Mesendoderm (in vitro differentiated cells): ENCODE measurements at regions not wholly inside any gene's neighbourhood (a gene's known extent, or its start where the extent isn't known, plus 50 kb on each side); places are given as distances from the start of the nearest gene placed in this dataset.

Experiments used
- DNase-seq: peaks from one replicate; pipeline ENCODE4 v3.0.0; 2013
- H2AK5ac ChIP-seq: 2 replicates; pipeline ENCODE4 v1.6.1; 2013; ENCODE audit warnings: low read length, inconsistent platforms
- H2BK120ac ChIP-seq: 2 replicates; pipeline ENCODE4 v1.6.1; 2013; ENCODE audit warnings: low read depth, mild to moderate bottlenecking, low read length, moderate library complexity, mixed read lengths
- H2BK15ac ChIP-seq: replicated peaks from 2 replicates; pipeline ENCODE4 v1.6.1; 2013; ENCODE audit warnings: low read depth, mild to moderate bottlenecking, moderate library complexity
- H2BK5ac ChIP-seq: 2 replicates; pipeline ENCODE4 v1.6.1; 2013; ENCODE audit warnings: low read length, inconsistent platforms
- H3K18ac ChIP-seq: 2 replicates; pipeline ENCODE4 v1.6.1; 2013; ENCODE audit warnings: mild to moderate bottlenecking, low read length, mixed read lengths
- H3K23ac ChIP-seq: one replicate; pipeline ENCODE4 v1.6.1; 2013; ENCODE audit warnings: low read length
- H3K27ac ChIP-seq: 2 replicates; pipeline ENCODE4 v1.5.1; 2013; ENCODE audit warnings: low read depth, mild to moderate bottlenecking, inconsistent platforms, low read length, moderate library complexity
- H3K27me3 ChIP-seq: 2 replicates; pipeline ENCODE4 v1.6.1; 2013; ENCODE audit warnings: low read length, control low read depth, mild to moderate bottlenecking, inconsistent platforms; ENCODE audit not compliant: insufficient read depth, poor library complexity
- H3K36me3 ChIP-seq: 2 replicates; pipeline ENCODE4 v1.6.1; 2013; ENCODE audit warnings: low read length, inconsistent platforms; ENCODE audit not compliant: control insufficient read depth, insufficient read depth
- H3K4ac ChIP-seq: one replicate; pipeline ENCODE4 v1.6.1; 2013; ENCODE audit warnings: low read depth, mild to moderate bottlenecking, low read length, moderate library complexity
- H3K4me1 ChIP-seq: 2 replicates; pipeline ENCODE4 v1.6.1; 2013; ENCODE audit warnings: low read depth, low read length, inconsistent platforms; ENCODE audit not compliant: control insufficient read depth
- H3K4me2 ChIP-seq: 2 replicates; pipeline ENCODE4 v1.6.1; 2013; ENCODE audit warnings: low read length
- H3K4me3 ChIP-seq: 2 replicates; pipeline ENCODE4 v1.5.1; 2013; ENCODE audit warnings: mild to moderate bottlenecking, low read length
- H3K56ac ChIP-seq: one replicate; pipeline ENCODE4 v1.6.1; 2013; ENCODE audit warnings: low read length
- H3K79me1 ChIP-seq: 2 replicates; pipeline ENCODE4 v1.6.1; 2013; ENCODE audit warnings: low read length, inconsistent platforms
- H3K79me2 ChIP-seq: 2 replicates; pipeline ENCODE4 v1.6.1; 2013; ENCODE audit warnings: mild to moderate bottlenecking, low read length; ENCODE audit not compliant: control insufficient read depth, insufficient read depth
- H3K9ac ChIP-seq: 2 replicates; pipeline ENCODE4 v1.6.1; 2013; ENCODE audit warnings: low read length, inconsistent platforms
- H4K5ac ChIP-seq: one replicate; pipeline ENCODE4 v1.6.1; 2013; ENCODE audit warnings: low read length
- H4K8ac ChIP-seq: one replicate; pipeline ENCODE4 v1.6.1; 2013; ENCODE audit warnings: low read depth, mild to moderate bottlenecking, control low read depth, low read length, moderate library complexity
- WGBS: extraction: QIAGEN DNeasy Blood & Tissue Kit; methylation state at CpG from one replicate; pipeline ENCODE4 v1.1.7; 2013; ENCODE audit warnings: low lambda C conversion rate, missing lambda C conversion rate; ENCODE audit not compliant: insufficient coverage; ENCODE audit errors: extremely low coverage; 5-methylcytosine and 5-hydroxymethylcytosine counted together

DNA sequence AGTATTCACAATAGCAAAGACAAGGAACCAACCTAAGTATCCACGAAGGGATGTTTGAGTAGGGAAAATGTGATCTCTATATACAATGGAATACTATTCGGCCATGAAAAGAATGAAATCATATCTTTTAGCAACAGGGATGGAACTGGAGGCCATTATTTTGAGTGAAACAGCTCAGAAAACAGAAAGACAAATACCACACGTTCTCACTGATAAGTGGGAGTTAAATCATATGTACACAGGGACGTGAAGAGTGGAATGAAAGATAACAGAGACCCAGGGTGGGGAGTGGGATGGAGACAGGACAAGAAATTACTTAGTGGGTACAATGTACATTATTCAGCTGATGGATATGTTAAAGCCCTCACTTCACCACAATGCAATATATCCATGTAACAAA is 1012.7 kb downstream of the TBC1D22A start:
- DNase-seq, result no peak
- Histone ChIP-seq H3K56ac (no peak overlapping the region), H3K27ac (no peak overlapping the region), H3K4me1 (peaks cover 5% of the 10 kb centered on the region), H3K36me3 (no peaks in the 10 kb centered on the region), H3K23ac (no peak overlapping the region), H3K18ac (no peak overlapping the region), H4K8ac (no peak overlapping the region), H2BK15ac (no peak overlapping the region), H2BK5ac (no peak overlapping the region), H3K79me1 (no peaks in the 10 kb centered on the region), H3K4me3 (no peak overlapping the region), H3K9ac (no peak overlapping the region), H2AK5ac (no peak overlapping the region), H3K4me2 (no peak overlapping the region), H3K27me3 (no peaks in the 10 kb centered on the region), H3K79me2 (no peaks in the 10 kb centered on the region), H4K5ac (no peak overlapping the region), H2BK120ac (no peak overlapping the region), H3K4ac (no peak overlapping the region)
- no CpG with 5 or more reads among the region's 4 CpGs for WGBS

DNA sequence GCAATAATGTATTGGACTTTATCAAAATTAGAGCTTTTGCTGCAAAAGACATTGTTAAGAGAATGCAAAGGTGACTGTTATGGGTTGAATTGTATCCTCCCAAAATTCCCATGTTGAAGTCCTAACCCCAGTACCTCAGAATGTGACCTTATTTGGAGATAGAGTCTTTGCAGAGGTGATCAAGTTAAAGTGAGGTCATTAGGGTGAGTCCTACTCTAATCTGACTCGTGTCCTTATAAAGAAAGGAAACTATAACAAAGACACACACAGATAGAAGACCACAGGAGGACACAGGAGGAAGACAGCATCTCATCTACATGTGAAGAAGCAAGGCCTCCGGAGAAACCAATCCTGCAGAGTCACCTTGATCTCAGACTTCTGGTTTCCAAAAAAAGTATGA is 1011.2 kb downstream of the TBC1D22A start:
- Histone ChIP-seq H3K36me3 (no peaks in the 10 kb centered on the region), H3K4me1 (no peaks in the 10 kb centered on the region), H3K27me3 (no peaks in the 10 kb centered on the region), H3K79me1 (no peaks in the 10 kb centered on the region), H3K23ac (no peak overlapping the region), H3K9ac (no peak overlapping the region), H2BK5ac (no peak overlapping the region), H2AK5ac (no peak overlapping the region), H3K4ac (no peak overlapping the region), H4K8ac (no peak overlapping the region), H4K5ac (no peak overlapping the region), H3K18ac (no peak overlapping the region), H2BK120ac (no peak overlapping the region), H3K4me3 (no peak overlapping the region), H3K4me2 (no peak overlapping the region), H3K27ac (no peak overlapping the region), H3K79me2 (no peaks in the 10 kb centered on the region), H2BK15ac (no peak overlapping the region), H3K56ac (no peak overlapping the region)
- DNase-seq, result peak; percentile 11
- no CpG with 5 or more reads among the region's 2 CpGs for WGBS

DNA sequence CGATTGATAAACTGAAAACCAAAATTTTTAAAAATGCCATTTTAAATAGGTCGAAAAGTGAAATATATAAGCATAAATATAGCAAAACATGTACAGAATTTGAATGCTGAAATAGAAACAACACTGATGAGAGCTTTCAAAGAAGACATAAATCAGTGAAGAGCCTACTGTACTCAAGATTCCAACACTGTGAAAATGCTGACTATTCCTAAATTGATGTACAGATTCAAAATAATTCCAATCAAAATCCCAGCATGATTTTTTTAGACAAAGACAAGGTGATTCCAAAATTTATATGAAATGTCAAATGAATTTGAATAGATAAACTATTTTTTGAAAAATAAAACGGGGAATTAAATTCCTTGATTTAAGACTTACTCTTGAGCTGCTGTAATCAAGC is 1010.4 kb downstream of the TBC1D22A start:
- H3K27ac ChIP-seq, result no peak overlapping the region
- H3K36me3 ChIP-seq, result no peaks in the 10 kb centered on the region
- no peaks in the 10 kb centered on the region for H3K79me2 ChIP-seq
- H4K5ac ChIP-seq, result no peak overlapping the region
- no CpG with 5 or more reads among the region's 3 CpGs for WGBS
- no peak for DNase-seq
- no peak overlapping the region for H3K9ac ChIP-seq
- H3K4me3 ChIP-seq, result no peak overlapping the region
- no peak overlapping the region for H4K8ac ChIP-seq
- H3K4me1 ChIP-seq, result no peaks in the 10 kb centered on the region
- H2AK5ac ChIP-seq, result no peak overlapping the region
- H3K4me2 ChIP-seq, result no peak overlapping the region
- H3K18ac ChIP-seq, result no peak overlapping the region
- no peaks in the 10 kb centered on the region for H3K79me1 ChIP-seq
- no peak overlapping the region for H3K56ac ChIP-seq
- no peak overlapping the region for H3K4ac ChIP-seq
- H2BK15ac ChIP-seq, result no peak overlapping the region
- no peak overlapping the region for H2BK5ac ChIP-seq
- no peaks in the 10 kb centered on the region for H3K27me3 ChIP-seq
- no peak overlapping the region for H3K23ac ChIP-seq
- no peak overlapping the region for H2BK120ac ChIP-seq

DNA sequence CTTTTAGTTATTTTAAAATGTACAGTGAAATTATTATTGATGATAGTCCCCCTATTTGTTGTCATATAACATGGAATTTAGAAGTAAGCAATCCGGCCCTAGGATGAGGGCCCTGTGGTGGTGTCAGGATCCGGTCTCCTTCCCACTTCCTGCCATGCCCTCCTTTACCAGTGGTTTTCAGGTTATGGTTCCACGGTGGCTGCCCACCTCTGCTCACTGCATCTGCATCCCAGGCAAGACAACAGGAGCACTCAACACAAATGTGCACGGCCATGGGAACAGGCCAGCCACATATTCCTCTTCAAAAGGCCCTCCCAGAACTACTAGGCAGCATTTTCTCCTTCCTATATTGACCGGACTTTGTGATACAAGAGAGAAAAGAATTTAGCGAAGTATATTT is 1007.2 kb downstream of the TBC1D22A start:
- H3K4ac ChIP-seq, result no peak overlapping the region
- WGBS, result no CpG with 5 or more reads among the region's 6 CpGs
- H2AK5ac ChIP-seq, result no peak overlapping the region
- no peak overlapping the region for H2BK5ac ChIP-seq
- no peak overlapping the region for H3K23ac ChIP-seq
- H3K56ac ChIP-seq, result peak overlapping the region; percentile 3
- no peak overlapping the region for H3K4me3 ChIP-seq
- H3K79me1 ChIP-seq, result no peaks in the 10 kb centered on the region
- no peak overlapping the region for H2BK15ac ChIP-seq
- H3K27ac ChIP-seq, result no peak overlapping the region
- no peak overlapping the region for H2BK120ac ChIP-seq
- DNase-seq, result no peak
- no peak overlapping the region for H4K5ac ChIP-seq
- H4K8ac ChIP-seq, result no peak overlapping the region
- H3K4me1 ChIP-seq, result no peaks in the 10 kb centered on the region
- H3K79me2 ChIP-seq, result no peaks in the 10 kb centered on the region
- no peak overlapping the region for H3K4me2 ChIP-seq
- H3K36me3 ChIP-seq, result no peaks in the 10 kb centered on the region
- H3K18ac ChIP-seq, result no peak overlapping the region
- no peak overlapping the region for H3K9ac ChIP-seq
- no peaks in the 10 kb centered on the region for H3K27me3 ChIP-seq

DNA sequence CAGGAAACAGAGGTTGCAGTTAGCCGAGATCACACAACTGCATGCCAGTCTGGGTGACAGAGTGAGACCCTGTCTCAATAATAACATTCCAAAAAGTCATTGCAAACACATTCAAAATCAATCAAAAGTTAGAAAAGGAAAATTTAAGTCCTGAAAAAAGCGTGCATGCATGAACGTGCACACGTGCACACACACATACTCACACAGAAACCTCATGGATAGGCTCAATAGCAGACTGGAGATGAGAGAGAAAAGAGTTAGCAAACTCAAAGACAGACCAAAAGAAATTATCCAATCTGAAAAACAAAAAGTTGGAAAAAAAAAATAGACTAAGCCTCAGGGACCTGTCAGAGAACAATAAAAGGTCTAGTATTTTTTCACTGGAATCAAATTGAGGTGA is 1005.6 kb downstream of the TBC1D22A start:
- H3K4me3 ChIP-seq, result no peak overlapping the region
- WGBS, result no CpG with 5 or more reads among the region's 4 CpGs

DNA sequence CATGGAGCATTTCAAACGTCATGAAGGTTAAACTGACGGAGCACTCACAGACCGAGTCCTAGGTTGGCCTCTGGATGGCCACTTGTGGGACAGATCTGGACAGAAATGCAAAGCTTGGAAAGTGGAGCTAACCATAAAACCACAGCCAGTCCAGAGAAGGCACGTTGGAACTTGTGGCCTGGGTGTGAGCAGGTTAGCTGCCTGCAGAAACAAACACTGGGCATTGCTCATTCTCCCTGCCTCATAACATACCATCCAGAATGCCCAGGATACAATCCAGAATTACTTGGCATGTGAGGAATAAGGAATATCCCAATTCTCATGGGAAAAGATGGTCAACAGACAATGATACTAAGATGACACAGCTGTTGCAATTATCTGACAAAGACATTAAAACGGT is 1005.0 kb downstream of the TBC1D22A start:
- no peak for DNase-seq
- H3K79me1 ChIP-seq, result no peaks in the 10 kb centered on the region
- H3K18ac ChIP-seq, result no peak overlapping the region
- no peak overlapping the region for H2BK5ac ChIP-seq
- no peak overlapping the region for H4K5ac ChIP-seq
- WGBS, result no CpG with 5 or more reads among the region's 5 CpGs
- H3K4me2 ChIP-seq, result no peak overlapping the region
- H2BK15ac ChIP-seq, result no peak overlapping the region
- no peak overlapping the region for H4K8ac ChIP-seq
- no peaks in the 10 kb centered on the region for H3K4me1 ChIP-seq
- H3K4ac ChIP-seq, result no peak overlapping the region
- H3K79me2 ChIP-seq, result no peaks in the 10 kb centered on the region
- peak overlapping the region; percentile 27 for H2AK5ac ChIP-seq
- H3K4me3 ChIP-seq, result no peak overlapping the region
- no peak overlapping the region for H3K56ac ChIP-seq
- H3K9ac ChIP-seq, result no peak overlapping the region
- H3K23ac ChIP-seq, result no peak overlapping the region
- H3K36me3 ChIP-seq, result no peaks in the 10 kb centered on the region
- no peak overlapping the region for H3K27ac ChIP-seq
- no peaks in the 10 kb centered on the region for H3K27me3 ChIP-seq
- H2BK120ac ChIP-seq, result no peak overlapping the region

More for the DNA sequence above, 1005.6 kb downstream of the TBC1D22A start:
- no peak overlapping the region for H4K8ac ChIP-seq
- H3K18ac ChIP-seq, result no peak overlapping the region
- H2BK15ac ChIP-seq, result no peak overlapping the region
- no peak overlapping the region for H3K9ac ChIP-seq
- no peaks in the 10 kb centered on the region for H3K36me3 ChIP-seq
- H3K27me3 ChIP-seq, result no peaks in the 10 kb centered on the region
- no peaks in the 10 kb centered on the region for H3K79me2 ChIP-seq
- H2BK120ac ChIP-seq, result no peak overlapping the region
- no peak overlapping the region for H2AK5ac ChIP-seq
- H3K79me1 ChIP-seq, result no peaks in the 10 kb centered on the region
- no peak overlapping the region for H3K56ac ChIP-seq
- DNase-seq, result no peak
- H3K4me1 ChIP-seq, result no peaks in the 10 kb centered on the region
- no peak overlapping the region for H3K4me2 ChIP-seq
- no peak overlapping the region for H3K27ac ChIP-seq
- H2BK5ac ChIP-seq, result no peak overlapping the region
- H3K23ac ChIP-seq, result no peak overlapping the region
- no peak overlapping the region for H4K5ac ChIP-seq
- H3K4ac ChIP-seq, result no peak overlapping the region
